Small intestine (tissue), 7 donors: ENCODE measurements at regions not wholly inside any gene's neighbourhood (a gene's known extent, or its start where the extent isn't known, plus 50 kb on each side); places are given as distances from the start of the nearest gene placed in this dataset.

Experiments used
- DNase-seq, 2 donors: peaks; one replicate each; pipeline versions ENCODE4 v3.0.0 to v3.0.0-alpha.2; 2013
- FAIRE-seq: peaks from 2 replicates; lab custom pipeline; 2012; peaks lifted over from hg19 to GRCh38; lab: Jason Lieb, UNC
- H3K27ac ChIP-seq, 3 donors: one replicate each; pipeline ENCODE4 v1.5.1; 2013; ENCODE audit warnings: low read length in 2 of 3, mild to moderate bottlenecking in 2 of 3, control low read depth in 1 of 3, inconsistent platforms in 1 of 3, low read depth in 1 of 3, moderate library complexity in 1 of 3
- H3K27me3 ChIP-seq, 3 donors: one replicate each; pipeline ENCODE4 v1.6.1; 2013; ENCODE audit warnings: low read length in 3 of 3, inconsistent platforms in 1 of 3; ENCODE audit not compliant: control insufficient read depth in 3 of 3, insufficient read depth in 3 of 3
- H3K36me3 ChIP-seq, 3 donors: one replicate each; pipeline ENCODE4 v1.6.1; 2013; ENCODE audit warnings: low read length in 3 of 3, inconsistent platforms in 1 of 3, low read depth in 1 of 3, mild to moderate bottlenecking in 1 of 3, moderate library complexity in 1 of 3; ENCODE audit not compliant: control insufficient read depth in 3 of 3, insufficient read depth in 2 of 3
- H3K4me1 ChIP-seq, 3 donors: one replicate each; pipeline ENCODE4 v1.6.1; 2013; ENCODE audit warnings: low read length in 2 of 3, inconsistent platforms in 1 of 3, low read depth in 1 of 3, mild to moderate bottlenecking in 1 of 3, moderate library complexity in 1 of 3; ENCODE audit not compliant: control insufficient read depth in 3 of 3, insufficient read depth in 2 of 3
- H3K4me3 ChIP-seq, 3 donors: one replicate each; pipeline ENCODE4 v1.5.1; 2013; ENCODE audit warnings: low read length in 3 of 3, control low read depth in 1 of 3, inconsistent platforms in 1 of 3, low read depth in 1 of 3, mild to moderate bottlenecking in 1 of 3, moderate library complexity in 1 of 3
- H3K9me3 ChIP-seq, 2 donors: one replicate each; pipeline ENCODE4 v1.6.1; 2013; ENCODE audit warnings: low read depth in 1 of 2, low read length in 1 of 2; ENCODE audit not compliant: control insufficient read depth in 2 of 2, insufficient read depth in 1 of 2
- WGBS, 3 donors: extraction: QIAGEN DNeasy Blood & Tissue Kit; methylation state at CpG; one replicate each; pipeline ENCODE4 v1.1.7; 2013; 5-methylcytosine and 5-hydroxymethylcytosine counted together
- donor health status: healthy with polysubstance abuse.
- donor health status: control.
- donor health status: control.
- donor health status: Bipolar disorder and iron deficiency.
- donor health status: healthy.

DNA sequence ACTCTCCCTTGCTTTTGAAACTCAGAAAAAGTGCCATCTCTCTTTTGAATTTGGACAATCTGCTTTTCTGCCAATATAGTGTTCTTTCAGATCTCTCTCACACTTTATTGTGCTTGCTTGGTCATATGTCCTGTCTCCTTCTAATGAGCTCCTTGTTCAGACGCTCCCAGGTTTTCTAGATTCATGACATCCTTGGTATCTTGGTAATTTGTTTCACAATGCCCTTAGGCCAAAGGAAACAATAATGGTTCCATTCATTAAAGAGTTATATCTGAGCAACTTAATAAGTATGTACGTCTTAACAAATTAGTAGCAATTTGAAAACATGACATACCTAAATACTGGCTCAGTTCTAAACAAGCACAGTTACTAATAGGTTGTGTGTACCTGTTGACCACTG lies 293.4 kb upstream of the SPTLC3 start:
- FAIRE-seq (no peak), DNase-seq (no peak)
- 64 to 85% (median 78%) methylated on average over 2 of the region's 2 CpGs for WGBS, 3 donors
- Histone ChIP-seq H3K4me1 (no peaks in the 10 kb centered on the region), H3K9me3 (no peaks in the 10 kb centered on the region), H3K4me3 (no peak overlapping the region), H3K36me3 (no peaks in the 10 kb centered on the region), H3K27ac (no peak overlapping the region), H3K27me3 (no peaks in the 10 kb centered on the region)

DNA sequence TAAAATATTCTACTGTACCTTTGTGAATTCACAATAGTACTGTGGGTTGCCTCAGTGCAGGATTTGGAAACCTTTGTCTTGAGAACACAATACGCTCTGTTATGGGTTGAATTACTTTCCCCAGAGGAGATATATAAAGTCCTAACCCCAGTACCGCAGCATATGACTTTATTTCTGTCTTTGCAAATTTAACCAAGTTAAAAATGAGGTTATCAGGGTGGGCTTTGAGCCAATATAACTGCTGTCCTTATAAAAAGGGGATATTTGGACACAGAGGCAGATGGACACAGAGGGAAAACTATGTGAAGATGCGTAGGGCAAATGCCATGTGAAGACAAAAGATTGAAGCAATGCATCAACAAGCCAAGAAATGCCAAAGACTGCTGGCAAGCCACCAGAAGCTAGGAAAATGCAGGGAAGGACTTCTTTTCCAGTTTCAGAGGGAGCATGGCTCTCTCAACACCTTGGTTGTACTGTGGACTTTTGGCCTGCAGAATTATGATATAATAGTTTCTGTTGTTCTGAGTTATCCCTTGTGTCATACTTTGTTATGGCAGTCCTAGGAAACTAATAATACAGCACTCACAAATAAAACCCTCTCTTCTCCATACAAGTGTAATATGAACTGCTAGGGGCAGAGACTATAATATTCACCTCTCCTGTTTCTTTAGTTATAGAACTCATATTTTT lies 292.6 kb upstream of the SPTLC3 start:
- no peak for DNase-seq
- H3K27ac ChIP-seq, result no peak overlapping the region
- 83 to 86% (median 84%) methylated on average over 3 of the region's 3 CpGs for WGBS, 3 donors

DNA sequence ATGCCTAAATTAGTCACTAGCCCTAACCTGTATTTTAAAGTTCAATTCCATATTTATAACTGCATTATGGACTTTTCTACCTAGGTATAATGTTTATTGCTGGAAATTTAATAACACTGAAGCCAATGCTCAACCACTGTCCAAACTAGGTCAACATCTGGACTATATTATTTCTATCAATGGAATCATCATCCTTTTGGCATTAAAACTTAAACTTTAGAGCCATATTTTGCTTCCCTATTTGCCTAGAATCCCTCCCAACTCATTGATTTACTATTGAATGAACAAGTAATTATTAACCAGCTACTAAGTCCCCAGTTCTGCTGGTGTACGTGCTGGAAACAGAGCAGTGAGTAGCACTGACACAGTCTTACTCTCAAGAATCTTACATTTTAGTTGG lies 291.7 kb upstream of the SPTLC3 start:
- FAIRE-seq (no peak), DNase-seq (no peak)
- Histone ChIP-seq H3K4me1 (no peaks in the 10 kb centered on the region), H3K27me3 (no peaks in the 10 kb centered on the region), H3K9me3 (no peaks in the 10 kb centered on the region), H3K4me3 (no peak overlapping the region), H3K27ac (no peak overlapping the region), H3K36me3 (no peaks in the 10 kb centered on the region)
- 31 to 59% (median 36%) methylated on average over 1 of the region's 1 CpG for WGBS, 3 donors

More for the DNA sequence above, 292.6 kb upstream of the SPTLC3 start:
- Histone ChIP-seq H3K27me3 (no peaks in the 10 kb centered on the region), H3K36me3 (no peaks in the 10 kb centered on the region), H3K9me3 (no peaks in the 10 kb centered on the region), H3K4me1 (no peaks in the 10 kb centered on the region), H3K4me3 (no peak overlapping the region)
- no peak for FAIRE-seq

DNA sequence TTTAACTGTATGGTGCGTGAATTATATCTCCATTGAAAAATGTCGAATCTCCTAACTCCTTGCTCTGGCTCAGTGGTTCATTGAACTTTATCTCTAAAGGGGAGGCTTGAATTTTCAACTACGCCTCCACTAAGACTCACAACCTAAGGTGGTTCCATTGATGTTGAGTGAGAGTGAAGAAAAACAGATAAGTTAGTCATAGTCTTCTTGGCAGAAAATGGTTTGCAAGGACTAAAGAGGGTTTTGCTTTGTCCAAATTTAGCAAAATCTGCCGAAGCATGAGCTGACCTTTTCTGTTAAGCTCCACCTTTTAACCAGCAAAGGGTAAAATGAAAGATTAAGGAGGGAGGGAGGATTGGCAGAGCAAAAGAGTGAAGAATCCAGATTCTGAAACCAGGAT lies 290.2 kb upstream of the SPTLC3 start:
- H3K9me3 ChIP-seq, result no peaks in the 10 kb centered on the region
- H3K27ac ChIP-seq, result no peak overlapping the region
- WGBS, 3 donors, result 70 to 80% (median 78%) methylated on average over 4 of the region's 4 CpGs
- FAIRE-seq (no peak), DNase-seq (no peak)
- H3K4me3 ChIP-seq, result no peak overlapping the region
- H3K27me3 ChIP-seq, result no peaks in the 10 kb centered on the region
- H3K4me1 ChIP-seq, result no peaks in the 10 kb centered on the region
- H3K36me3 ChIP-seq, result no peaks in the 10 kb centered on the region

DNA sequence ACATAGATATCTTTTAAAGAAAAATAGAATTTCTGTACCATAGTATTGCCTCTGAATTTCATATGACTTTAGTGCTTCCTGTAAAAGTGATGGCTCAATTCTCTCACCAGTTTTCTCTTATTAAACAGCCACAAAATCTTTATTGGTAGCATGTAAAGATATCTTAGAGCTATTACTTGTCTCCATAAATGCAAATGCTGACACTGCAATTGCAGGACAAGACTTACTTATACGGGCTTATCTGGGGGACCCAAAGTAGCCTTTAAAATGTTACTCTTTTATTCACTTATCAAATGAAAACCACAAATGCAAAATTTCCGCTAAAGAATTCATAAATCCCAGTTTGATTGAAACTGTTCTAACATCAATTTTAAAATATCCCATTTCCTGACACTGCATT lies 287.1 kb upstream of the SPTLC3 start:
- no peaks in the 10 kb centered on the region for H3K4me1 ChIP-seq
- FAIRE-seq, result no peak
- no peaks in the 10 kb centered on the region for H3K36me3 ChIP-seq
- H3K9me3 ChIP-seq, result no peaks in the 10 kb centered on the region
- no peak overlapping the region for H3K4me3 ChIP-seq
- 54 to 66% (median 63%) methylated on average over 2 of the region's 2 CpGs for WGBS, 3 donors
- no peak overlapping the region for H3K27ac ChIP-seq
- no peak for DNase-seq
- no peaks in the 10 kb centered on the region for H3K27me3 ChIP-seq

DNA sequence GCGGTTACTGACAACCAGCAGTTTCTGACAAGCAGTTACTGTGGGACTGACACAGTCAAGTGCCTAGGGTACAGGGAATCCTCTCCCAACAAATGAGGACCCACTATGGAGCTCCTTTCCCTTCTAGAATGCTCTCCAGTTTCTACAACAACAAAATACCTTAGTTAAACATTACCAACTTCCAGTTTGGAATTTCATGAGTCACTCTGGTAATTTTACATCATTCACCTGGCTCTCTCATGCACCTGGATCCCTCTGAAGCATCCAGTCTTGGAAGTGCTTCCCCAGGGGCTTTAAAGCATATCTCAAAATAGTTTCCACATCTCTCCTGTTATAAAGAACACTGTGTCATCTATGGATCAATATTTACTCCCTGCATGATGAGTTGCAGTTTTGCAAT lies 286.7 kb upstream of the SPTLC3 start:
- WGBS, 3 donors, result 77 to 88% (median 79%) methylated on average over 1 of the region's 1 CpG
- H3K36me3 ChIP-seq, result no peaks in the 10 kb centered on the region
- DNase-seq, result no peak
- H3K27ac ChIP-seq, result no peak overlapping the region
- no peak overlapping the region for H3K4me3 ChIP-seq
- H3K9me3 ChIP-seq, result no peaks in the 10 kb centered on the region
- H3K27me3 ChIP-seq, result no peaks in the 10 kb centered on the region
- FAIRE-seq, result no peak
- H3K4me1 ChIP-seq, result no peaks in the 10 kb centered on the region

DNA sequence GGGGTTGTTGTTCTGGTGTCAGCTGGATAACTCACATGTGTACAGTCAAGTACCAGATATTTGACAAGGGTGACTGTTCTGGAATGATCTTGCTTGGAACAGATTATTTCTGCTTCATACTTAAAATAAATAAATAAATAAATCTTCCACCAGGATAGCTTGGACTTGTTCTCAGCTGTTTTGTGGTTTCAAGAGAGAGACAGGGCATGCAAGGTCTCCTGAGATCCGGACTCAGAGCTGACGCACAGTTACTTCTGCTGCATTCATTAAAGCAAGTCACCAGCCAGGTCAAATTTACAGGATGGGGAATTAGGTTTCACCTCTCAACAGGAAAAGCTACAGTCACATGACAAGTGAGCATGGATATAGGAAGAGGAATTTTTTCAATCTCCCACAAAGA lies 285.0 kb upstream of the SPTLC3 start:
- H3K4me1 ChIP-seq, result no peaks in the 10 kb centered on the region
- DNase-seq, result no peak
- no peak for FAIRE-seq
- H3K9me3 ChIP-seq, result no peaks in the 10 kb centered on the region
- H3K27ac ChIP-seq, result no peak overlapping the region
- WGBS, 3 donors, result 87 to 92% (median 89%) methylated on average over 2 of the region's 2 CpGs
- H3K4me3 ChIP-seq, result no peak overlapping the region
- no peaks in the 10 kb centered on the region for H3K36me3 ChIP-seq
- no peaks in the 10 kb centered on the region for H3K27me3 ChIP-seq

DNA sequence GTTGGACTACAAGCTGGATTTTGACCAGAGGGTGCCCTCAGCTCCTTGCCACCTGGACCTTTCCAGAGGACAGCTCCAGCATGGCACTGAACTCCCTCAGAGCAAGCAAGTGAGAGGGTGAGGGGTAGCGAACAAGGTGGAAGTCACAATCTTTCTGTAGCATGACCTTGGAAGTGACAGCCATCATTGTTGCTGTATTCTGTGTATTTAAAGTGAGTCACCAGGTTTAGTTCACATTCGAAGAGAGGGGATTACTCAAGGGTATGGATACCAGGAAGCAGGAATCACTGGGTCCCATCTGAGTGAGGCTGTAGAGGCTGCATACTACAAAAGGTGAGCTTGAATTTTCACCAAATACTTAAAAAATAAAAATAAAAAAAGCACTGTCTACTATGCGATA lies 280.0 kb upstream of the SPTLC3 start:
- Histone ChIP-seq H3K27ac (no peak overlapping the region), H3K4me1 (no peaks in the 10 kb centered on the region), H3K36me3 (no peaks in the 10 kb centered on the region), H3K9me3 (no peaks in the 10 kb centered on the region), H3K4me3 (no peak overlapping the region), H3K27me3 (no peaks in the 10 kb centered on the region)
- 55 to 77% (median 65%) methylated on average over 3 of the region's 3 CpGs for WGBS, 3 donors
- FAIRE-seq, result no peak
- no peak for DNase-seq

DNA sequence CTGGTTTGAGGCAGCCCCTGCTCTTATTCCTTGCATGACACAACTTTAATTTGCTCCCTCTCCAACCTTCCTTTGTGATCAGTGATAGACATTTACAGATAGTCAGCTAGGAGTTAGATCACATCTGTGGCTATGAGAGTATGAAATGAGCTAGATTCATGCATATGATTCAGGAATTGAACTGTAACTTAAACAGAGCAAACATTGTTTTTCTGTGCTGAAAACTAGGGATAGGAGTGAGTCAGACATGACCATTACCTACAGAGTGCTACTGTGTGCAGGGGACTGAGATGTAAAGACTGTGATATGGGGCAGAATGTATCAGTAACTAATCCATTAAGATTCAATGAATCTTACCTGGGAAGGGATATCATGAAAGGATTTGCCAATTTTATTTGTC lies 279.4 kb upstream of the SPTLC3 start:
- Histone ChIP-seq H3K4me1 (no peaks in the 10 kb centered on the region), H3K27me3 (no peaks in the 10 kb centered on the region)
- no peak for FAIRE-seq

More for the DNA sequence above, 279.4 kb upstream of the SPTLC3 start:
- Histone ChIP-seq H3K36me3 (no peaks in the 10 kb centered on the region), H3K4me3 (no peak overlapping the region), H3K9me3 (no peaks in the 10 kb centered on the region), H3K27ac (no peak overlapping the region)
- no peak for DNase-seq
